Endothelial cell of umbilical vein (primary cell): ENCODE measurements at regions not wholly inside any gene's neighbourhood (a gene's known extent, or its start where the extent isn't known, plus 50 kb on each side); places are given as distances from the start of the nearest gene placed in this dataset.

Experiments used
- CTCF ChIP-seq, 2 donors: IDR thresholded peaks; 1 replicate in 1 of 2; 2 replicates in 1 of 2; pipeline ENCODE4 v1.5.1; 2011; ENCODE audit warnings: low read length in 2 of 2, mild to moderate bottlenecking in 2 of 2, moderate library complexity in 2 of 2, control low read depth in 1 of 2, inconsistent platforms in 1 of 2, low read depth in 1 of 2; ENCODE audit not compliant: insufficient read depth in 1 of 2; ENCODE audit errors: extremely low read depth in 1 of 2
- POLR2AphosphoS5 ChIP-seq: IDR thresholded peaks from 2 replicates; pipeline ENCODE4 v1.6.1; 2012; ENCODE audit warnings: low read depth, mild to moderate bottlenecking, control low read depth, low read length, moderate library complexity; ENCODE audit not compliant: insufficient read depth

DNA sequence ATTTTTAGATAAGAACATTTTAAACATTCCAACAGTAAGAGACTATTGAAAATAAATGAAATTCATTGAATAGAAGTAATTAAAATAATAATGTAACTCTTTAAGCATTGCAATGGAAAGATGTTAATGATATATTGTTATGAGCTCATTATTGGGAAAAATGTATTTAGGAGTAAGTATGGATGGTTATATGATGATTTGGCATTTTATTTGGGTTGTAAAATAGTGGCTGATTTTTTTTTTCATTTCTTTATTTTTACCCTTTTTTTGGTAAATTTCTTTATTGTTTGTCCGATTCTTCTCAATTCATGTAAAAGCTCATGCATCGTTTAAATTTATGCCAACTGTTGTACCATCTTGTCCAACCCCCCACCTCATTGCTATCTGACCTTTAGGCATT, 539.9 kb downstream of the HS3ST4 start:
- TF ChIP-seq CTCF (IDR thresholded peaks at IDR 0.05; ENCODE audit: extremely low read depth in 1 of 2, insufficient read depth in 1 of 2, low read depth in 1 of 2, low read length in 2 of 2) (no peak), POLR2AphosphoS5 (no peak)
